ENCODE measurements at regions not wholly inside any gene's neighbourhood (a gene's known extent, or its start where the extent isn't known, plus 50 kb on each side); places are given as distances from the start of the nearest gene placed in this dataset.
"Not testable (repeated sequence)": the region's sequence is repeated elsewhere in the genome, so short reads cannot be mapped to it uniquely, and the experiment has no call there.

DNA sequence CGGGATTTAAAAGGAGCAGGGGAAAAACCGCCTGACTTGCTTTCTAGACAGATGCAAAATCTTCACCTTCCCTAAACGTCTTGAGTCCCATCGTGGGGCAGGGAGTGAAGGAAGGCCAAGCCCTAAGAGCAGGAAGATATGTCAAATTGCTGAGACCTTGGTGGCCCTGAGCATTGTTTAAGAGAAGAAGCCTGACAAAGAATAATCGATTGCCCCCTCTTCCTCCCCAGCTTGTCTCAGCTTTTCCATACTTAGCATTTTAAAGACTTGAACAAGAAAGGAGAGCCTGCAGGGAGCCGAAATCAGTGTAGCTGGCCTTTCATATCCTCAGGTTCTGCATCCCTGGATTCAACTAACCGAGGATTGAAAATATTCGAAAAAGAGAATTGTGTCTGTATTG, 157.6 kb upstream of the DLX2 start:
- TF ChIP-seq EZH2 (IDR thresholded peaks at IDR 0.05; ENCODE audit: borderline replicate concordance, low read depth, low read length, severe bottlenecking) (no peak), CTCF (IDR thresholded peaks at IDR 0.05; ENCODE audit: borderline replicate concordance, extremely low read depth, low read length, poor library complexity, severe bottlenecking) (no peak)
- Histone ChIP-seq H3K27ac (ENCODE audit: low read length) (no peak overlapping the region), H2AFZ (ENCODE audit: low read depth, low read length) (no peak overlapping the region), H3K9ac (ENCODE audit: low read depth, low read length) (no peak overlapping the region), H3K36me3 (ENCODE audit: insufficient read depth, low read length) (no peaks in the 10 kb centered on the region), H3K27me3 (ENCODE audit: insufficient read depth, low read length, poor library complexity) (no peaks in the 10 kb centered on the region), H3K9me3 (ENCODE audit: insufficient read depth, low read length, severe bottlenecking) (no peaks in the 10 kb centered on the region), H3K4me1 (ENCODE audit: insufficient read depth, low read length) (no peaks in the 10 kb centered on the region), H3K4me3 (ENCODE audit: low read depth in 1 of 2, low read length in 2 of 2) (no peak overlapping the region), H3K4me2 (ENCODE audit: insufficient read depth, low read length) (no peak overlapping the region), H3K79me2 (ENCODE audit: insufficient read depth, low read length) (no peaks in the 10 kb centered on the region), H4K20me1 (ENCODE audit: insufficient read depth, low read length) (no peaks in the 10 kb centered on the region)
- no peak for ATAC-seq (ENCODE audit: insufficient read depth, low read depth)
- no peak for DNase-seq

- Histone ChIP-seq H3K4me1 (ENCODE audit: insufficient read depth, low read length) (no peaks in the 10 kb centered on the region), H3K27me3 (ENCODE audit: insufficient read depth, low read length, poor library complexity) (no peaks in the 10 kb centered on the region), H3K9me3 (ENCODE audit: insufficient read depth, low read length, severe bottlenecking) (no peaks in the 10 kb centered on the region), H3K9ac (ENCODE audit: low read depth, low read length) (no peak overlapping the region), H4K20me1 (ENCODE audit: insufficient read depth, low read length) (no peaks in the 10 kb centered on the region), H3K27ac (ENCODE audit: low read length) (no peak overlapping the region), H3K79me2 (ENCODE audit: insufficient read depth, low read length) (no peaks in the 10 kb centered on the region), H2AFZ (ENCODE audit: low read depth, low read length) (no peak overlapping the region), H3K4me2 (ENCODE audit: insufficient read depth, low read length) (no peak overlapping the region), H3K4me3 (ENCODE audit: low read depth in 1 of 2, low read length in 2 of 2) (no peak overlapping the region), H3K36me3 (ENCODE audit: insufficient read depth, low read length) (no peaks in the 10 kb centered on the region)
- DNase-seq (no peak), ATAC-seq (ENCODE audit: insufficient read depth, low read depth) (no peak)
- no peak for TF ChIP-seq EZH2 (IDR thresholded peaks at IDR 0.05; ENCODE audit: borderline replicate concordance, low read depth, low read length, severe bottlenecking)
- no peak for TF ChIP-seq CTCF (IDR thresholded peaks at IDR 0.05; ENCODE audit: borderline replicate concordance, extremely low read depth, low read length, poor library complexity, severe bottlenecking)
Measured at GRCh38 chr2:172261292-172261691, 158.6 kb upstream of the DLX2 start.

- Histone ChIP-seq H4K20me1 (ENCODE audit: insufficient read depth, low read length) (no peaks in the 10 kb centered on the region), H2AFZ (ENCODE audit: low read depth, low read length) (no peak overlapping the region), H3K4me1 (ENCODE audit: insufficient read depth, low read length) (no peaks in the 10 kb centered on the region), H3K9ac (ENCODE audit: low read depth, low read length) (no peak overlapping the region), H3K36me3 (ENCODE audit: insufficient read depth, low read length) (no peaks in the 10 kb centered on the region), H3K27me3 (ENCODE audit: insufficient read depth, low read length, poor library complexity) (no peaks in the 10 kb centered on the region), H3K4me2 (ENCODE audit: insufficient read depth, low read length) (no peak overlapping the region), H3K4me3 (ENCODE audit: low read depth in 1 of 2, low read length in 2 of 2) (no peak overlapping the region), H3K9me3 (ENCODE audit: insufficient read depth, low read length, severe bottlenecking) (no peaks in the 10 kb centered on the region), H3K27ac (ENCODE audit: low read length) (no peak overlapping the region), H3K79me2 (ENCODE audit: insufficient read depth, low read length) (no peaks in the 10 kb centered on the region)
- TF ChIP-seq CTCF (IDR thresholded peaks at IDR 0.05; ENCODE audit: borderline replicate concordance, extremely low read depth, low read length, poor library complexity, severe bottlenecking) (no peak), EZH2 (IDR thresholded peaks at IDR 0.05; ENCODE audit: borderline replicate concordance, low read depth, low read length, severe bottlenecking) (no peak)
- DNase-seq (no peak), ATAC-seq (ENCODE audit: insufficient read depth, low read depth) (no peak)
Measured at GRCh38 chr2:172262486-172262885, 159.8 kb upstream of the DLX2 start.

- not testable (repeated sequence) for H3K27me3 ChIP-seq (ENCODE audit: insufficient read depth, low read length, poor library complexity); H3K4me1 ChIP-seq (ENCODE audit: insufficient read depth, low read length); H2AFZ ChIP-seq (ENCODE audit: low read depth, low read length); H3K4me2 ChIP-seq (ENCODE audit: insufficient read depth, low read length); H4K20me1 ChIP-seq (ENCODE audit: insufficient read depth, low read length); H3K9ac ChIP-seq (ENCODE audit: low read depth, low read length); ATAC-seq (ENCODE audit: insufficient read depth, low read depth); H3K9me3 ChIP-seq (ENCODE audit: insufficient read depth, low read length, severe bottlenecking); H3K27ac ChIP-seq (ENCODE audit: low read length); H3K36me3 ChIP-seq (ENCODE audit: insufficient read depth, low read length); DNase-seq; H3K79me2 ChIP-seq (ENCODE audit: insufficient read depth, low read length); H3K4me3 ChIP-seq (ENCODE audit: low read depth in 1 of 2, low read length in 2 of 2)
Measured at GRCh38 chr2:172264820-172265219, 162.1 kb upstream of the DLX2 start.

- H2AFZ ChIP-seq (ENCODE audit: low read depth, low read length); H3K4me2 ChIP-seq (ENCODE audit: insufficient read depth, low read length): not testable (repeated sequence)
Measured at GRCh38 chr2:172269507-172270244, 157.7 kb upstream of the ITGA6 start.

More at GRCh38 chr2:172269507-172270244, 157.7 kb upstream of the ITGA6 start:
- not testable (repeated sequence) for H3K9ac ChIP-seq (ENCODE audit: low read depth, low read length); H3K36me3 ChIP-seq (ENCODE audit: insufficient read depth, low read length); ATAC-seq (ENCODE audit: insufficient read depth, low read depth); H3K27ac ChIP-seq (ENCODE audit: low read length); H3K4me3 ChIP-seq (ENCODE audit: low read depth in 1 of 2, low read length in 2 of 2); H3K4me1 ChIP-seq (ENCODE audit: insufficient read depth, low read length); DNase-seq; H3K79me2 ChIP-seq (ENCODE audit: insufficient read depth, low read length); H3K27me3 ChIP-seq (ENCODE audit: insufficient read depth, low read length, poor library complexity); H3K9me3 ChIP-seq (ENCODE audit: insufficient read depth, low read length, severe bottlenecking); H4K20me1 ChIP-seq (ENCODE audit: insufficient read depth, low read length)
